Caco-2 (cell line): ENCODE measurements at regions not wholly inside any gene's neighbourhood (a gene's known extent, or its start where the extent isn't known, plus 50 kb on each side); places are given as distances from the start of the nearest gene placed in this dataset.

Source experiments
- BruUV-seq: library from RNA; stranded (reverse); fragments of 400-500 nt; replicated peaks from 2 replicates; lab custom pipeline; 2021; lab: Mats Ljungman, UMichigan
- CTCF ChIA-PET: fragments of 300-600 bp; sonication (Branson Sonifier 250); formaldehyde crosslinking; loops from one replicate; lab custom pipeline; 2022; ENCODE audit warnings: antibody characterized with exemption; lab: Charles Lee
- POLR2A ChIA-PET: fragments of 300-600 bp; sonication (Branson Sonifier 250); formaldehyde crosslinking; loops from one replicate; lab custom pipeline; 2022; ENCODE audit warnings: antibody characterized with exemption; lab: Charles Lee
- DNase-seq, 2 experiments: peaks; one replicate each; pipeline versions ENCODE4 v3.0.0 to v3.0.0-alpha.2; 2020 to 2022
- H3K27me3 ChIP-seq: replicated peaks from 2 replicates; pipeline ENCODE4 v1.6.0; 2011; ENCODE audit warnings: low read length; ENCODE audit not compliant: control insufficient read depth, insufficient read depth
- H3K36me3 ChIP-seq: 2 replicates; pipeline ENCODE4 v1.5.1; 2011; ENCODE audit warnings: low read length; ENCODE audit not compliant: control insufficient read depth, insufficient read depth
- H3K4me1 ChIP-seq: fragments of 250-450 bp; sonication (Bioruptor Pico); 2 replicates; pipeline ENCODE4 v1.5.1; 2020; ENCODE audit warnings: mild to moderate bottlenecking
- H3K4me3 ChIP-seq: 2 replicates; pipeline ENCODE4 v1.5.1; 2011; ENCODE audit warnings: low read depth, mild to moderate bottlenecking, control low read depth, low read length
- H3K9me3 ChIP-seq: fragments of 250-450 bp; sonication (Bioruptor Pico); 2 replicates; pipeline ENCODE4 v1.5.1; 2020; ENCODE audit warnings: mild to moderate bottlenecking, moderate library complexity
- H3K27ac Mint-ChIP-seq: one replicate; pipeline ENCODE4 v1.8.0; 2022; ENCODE audit warnings: mixed read lengths; ENCODE audit not compliant: unreplicated experiment
- H3K27me3 Mint-ChIP-seq: one replicate; pipeline ENCODE4 v1.8.0; 2022; ENCODE audit warnings: mixed read lengths; ENCODE audit not compliant: insufficient read depth, unreplicated experiment
- H3K36me3 Mint-ChIP-seq: one replicate; pipeline ENCODE4 v1.8.0; 2022; ENCODE audit warnings: mild to moderate bottlenecking, mixed read lengths; ENCODE audit not compliant: insufficient read depth, unreplicated experiment
- H3K4me1 Mint-ChIP-seq: one replicate; pipeline ENCODE4 v1.8.0; 2022; ENCODE audit warnings: low read depth, mixed read lengths; ENCODE audit not compliant: unreplicated experiment
- H3K4me3 Mint-ChIP-seq: one replicate; pipeline ENCODE4 v1.8.0; 2022; ENCODE audit warnings: mild to moderate bottlenecking, moderate library complexity, mixed read lengths; ENCODE audit not compliant: unreplicated experiment
- H3K9me3 Mint-ChIP-seq: one replicate; pipeline ENCODE4 v1.8.0; 2022; ENCODE audit warnings: mixed read lengths; ENCODE audit not compliant: unreplicated experiment
- CTCF ChIP-seq, 2 experiments: fragments of 200-600 bp in 1 of 2; IDR thresholded peaks; 1 replicate in 1 of 2; 2 replicates in 1 of 2; pipeline versions ENCODE4 v1.5.1 to v1.8.0; 2011 to 2022; ENCODE audit warnings: antibody characterized with exemption in 1 of 2, control low read depth in 1 of 2, inconsistent platforms in 1 of 2, low read depth in 1 of 2, low read length in 1 of 2, mild to moderate bottlenecking in 1 of 2, moderate library complexity in 1 of 2; ENCODE audit not compliant: insufficient read depth in 1 of 2, severe bottlenecking in 1 of 2, unreplicated experiment in 1 of 2
- intact Hi-C: fragments of 100-400 bp; cut with micrococcal nuclease; formaldehyde crosslinking; loops from one replicate; pipeline ENCODE4 v1.10.0; 2022; ENCODE audit not compliant: unreplicated experiment

- BruUV-seq = no TSS peak
- no peaks in the 10 kb centered on the region for H3K4me1 ChIP-seq
- no peaks in the 10 kb centered on the region for H3K27me3 Mint-ChIP-seq
- intact Hi-C loops = no loop called here
- DNase-seq = no peak
- H3K27ac Mint-ChIP-seq = peak overlapping the region; percentile 32
- no peak overlapping the region for H3K4me3 Mint-ChIP-seq
- H3K9me3 ChIP-seq = no peaks in the 10 kb centered on the region
- no peaks in the 10 kb centered on the region for H3K36me3 ChIP-seq
- no peak overlapping the region for H3K4me3 ChIP-seq
- H3K9me3 Mint-ChIP-seq = no peaks in the 10 kb centered on the region
- ChIA-PET CTCF (no interaction called here), POLR2A (no interaction called here)
- H3K27me3 ChIP-seq = no peaks in the 10 kb centered on the region
- H3K36me3 Mint-ChIP-seq = no peaks in the 10 kb centered on the region
- TF ChIP-seq CTCF (IDR thresholded peaks at IDR 0.05; ENCODE audit: insufficient read depth in 1 of 2, low read depth in 1 of 2, low read length in 1 of 2, severe bottlenecking in 1 of 2, unreplicated experiment in 1 of 2) = no peak
- H3K4me1 Mint-ChIP-seq = no peaks in the 10 kb centered on the region
Observed at GRCh38 chr3:153072382-153072781, 89.6 kb upstream of the RAP2B start.

GRCh38 chr3:153072856-153073255 lies 89.2 kb upstream of the RAP2B start:
- Histone ChIP-seq H3K36me3 (no peaks in the 10 kb centered on the region), H3K4me1 (no peaks in the 10 kb centered on the region), H3K9me3 (no peaks in the 10 kb centered on the region), H3K27me3 (no peaks in the 10 kb centered on the region), H3K4me3 (no peak overlapping the region)
- no peak for TF ChIP-seq CTCF (IDR thresholded peaks at IDR 0.05; ENCODE audit: insufficient read depth in 1 of 2, low read depth in 1 of 2, low read length in 1 of 2, severe bottlenecking in 1 of 2, unreplicated experiment in 1 of 2)
- ChIA-PET CTCF (no interaction called here), POLR2A (no interaction called here)
- H3K4me3 Mint-ChIP-seq = no peak overlapping the region
- no peaks in the 10 kb centered on the region for H3K4me1 Mint-ChIP-seq
- peak in 1 of 2 experiments; percentile 51 for DNase-seq
- H3K9me3 Mint-ChIP-seq = no peaks in the 10 kb centered on the region
- H3K36me3 Mint-ChIP-seq = no peaks in the 10 kb centered on the region
- intact Hi-C loops = no loop called here
- peak overlapping the region; percentile 32 for H3K27ac Mint-ChIP-seq
- no peaks in the 10 kb centered on the region for H3K27me3 Mint-ChIP-seq
- no TSS peak for BruUV-seq

GRCh38 chr3:153073636-153074035 lies 88.4 kb upstream of the RAP2B start:
- BruUV-seq = no TSS peak
- TF ChIP-seq CTCF (IDR thresholded peaks at IDR 0.05; ENCODE audit: insufficient read depth in 1 of 2, low read depth in 1 of 2, low read length in 1 of 2, severe bottlenecking in 1 of 2, unreplicated experiment in 1 of 2) = no peak
- no peak for DNase-seq
- ChIA-PET CTCF (no interaction called here), POLR2A (no interaction called here)
- H3K27me3 Mint-ChIP-seq = no peaks in the 10 kb centered on the region
- H3K9me3 Mint-ChIP-seq = no peaks in the 10 kb centered on the region
- intact Hi-C loops = no loop called here
- no peak overlapping the region for H3K4me3 Mint-ChIP-seq
- no peaks in the 10 kb centered on the region for H3K36me3 Mint-ChIP-seq
- Histone ChIP-seq H3K27me3 (no peaks in the 10 kb centered on the region), H3K4me1 (no peaks in the 10 kb centered on the region), H3K9me3 (no peaks in the 10 kb centered on the region), H3K4me3 (no peak overlapping the region), H3K36me3 (no peaks in the 10 kb centered on the region)
- no peak overlapping the region for H3K27ac Mint-ChIP-seq
- no peaks in the 10 kb centered on the region for H3K4me1 Mint-ChIP-seq
